ENCODE measurements at regions not wholly inside any gene's neighbourhood (a gene's known extent, or its start where the extent isn't known, plus 50 kb on each side); places are given as distances from the start of the nearest gene placed in this dataset.

GRCh38 chr3:44033123-44033522 is 208.6 kb upstream of the TOPAZ1 start:
- intact Hi-C loops (cut with DNase I), result no loop called here
- no peaks in the 10 kb centered on the region for H3K9me3 ChIP-seq
- no peak overlapping the region for H3K27ac ChIP-seq
- no peaks in the 10 kb centered on the region for H3K27me3 ChIP-seq
- no peak overlapping the region for H3K4me3 ChIP-seq
- H3K36me3 ChIP-seq, result no peaks in the 10 kb centered on the region
- no peak for TF ChIP-seq CTCF (IDR thresholded peaks at IDR 0.05)
- ATAC-seq (no peak), DNase-seq (no peak)
- no peaks in the 10 kb centered on the region for H3K4me1 ChIP-seq

GRCh38 chr3:44036850-44037249 is 204.8 kb upstream of the TOPAZ1 start:
- Histone ChIP-seq H3K9me3 (no peaks in the 10 kb centered on the region), H3K4me3 (no peak overlapping the region), H3K27ac (no peak overlapping the region), H3K4me1 (no peaks in the 10 kb centered on the region), H3K36me3 (no peaks in the 10 kb centered on the region), H3K27me3 (no peaks in the 10 kb centered on the region)
- intact Hi-C loops (cut with DNase I), result no loop called here
- DNase-seq (no peak), ATAC-seq (no peak)
- TF ChIP-seq CTCF (IDR thresholded peaks at IDR 0.05), result no peak

- H3K4me3 ChIP-seq, result no peak overlapping the region
- intact Hi-C loops (cut with DNase I), result no loop called here
- H3K9me3 ChIP-seq, result no peaks in the 10 kb centered on the region
- H3K4me1 ChIP-seq, result no peaks in the 10 kb centered on the region
- TF ChIP-seq CTCF (IDR thresholded peaks at IDR 0.05), result no peak
- no peaks in the 10 kb centered on the region for H3K36me3 ChIP-seq
- no peak for ATAC-seq
- no peaks in the 10 kb centered on the region for H3K27me3 ChIP-seq
- H3K27ac ChIP-seq, result no peak overlapping the region
- no peak for DNase-seq
These were observed 202.7 kb upstream of the TOPAZ1 start for GRCh38 chr3:44039006-44039405.

- H3K9me3 ChIP-seq, result no peaks in the 10 kb centered on the region
- no peak overlapping the region for H3K4me3 ChIP-seq
- no peaks in the 10 kb centered on the region for H3K36me3 ChIP-seq
- intact Hi-C loops (cut with DNase I), result no loop called here
- ATAC-seq, result no peak
- no peak for DNase-seq
- H3K27ac ChIP-seq, result no peak overlapping the region
- no peaks in the 10 kb centered on the region for H3K27me3 ChIP-seq
- H3K4me1 ChIP-seq, result no peaks in the 10 kb centered on the region
- no peak for TF ChIP-seq CTCF (IDR thresholded peaks at IDR 0.05)
These were observed 200.0 kb upstream of the TOPAZ1 start for GRCh38 chr3:44041726-44042125.

GRCh38 chr3:44042772-44043171 is 198.9 kb upstream of the TOPAZ1 start:
- Histone ChIP-seq H3K27me3 (no peaks in the 10 kb centered on the region), H3K4me1 (no peaks in the 10 kb centered on the region), H3K27ac (no peak overlapping the region), H3K4me3 (no peak overlapping the region), H3K9me3 (no peaks in the 10 kb centered on the region), H3K36me3 (no peaks in the 10 kb centered on the region)
- ATAC-seq (no peak), DNase-seq (no peak)
- intact Hi-C loops (cut with DNase I), result no loop called here
- TF ChIP-seq CTCF (IDR thresholded peaks at IDR 0.05), result no peak
